ENCODE measurements at regions not wholly inside any gene's neighbourhood (a gene's known extent, or its start where the extent isn't known, plus 50 kb on each side); places are given as distances from the start of the nearest gene placed in this dataset.
"Not testable (repeated sequence)": the region's sequence is repeated elsewhere in the genome, so short reads cannot be mapped to it uniquely, and the experiment has no call there.

GRCh38 chr2:75871762-75872614, 161.3 kb upstream of the GCFC2 start:
- DNase-seq: not testable (repeated sequence)

GRCh38 chr2:75870651-75871137, 160.0 kb upstream of the GCFC2 start:
- DNase-seq: no peak

DNA sequence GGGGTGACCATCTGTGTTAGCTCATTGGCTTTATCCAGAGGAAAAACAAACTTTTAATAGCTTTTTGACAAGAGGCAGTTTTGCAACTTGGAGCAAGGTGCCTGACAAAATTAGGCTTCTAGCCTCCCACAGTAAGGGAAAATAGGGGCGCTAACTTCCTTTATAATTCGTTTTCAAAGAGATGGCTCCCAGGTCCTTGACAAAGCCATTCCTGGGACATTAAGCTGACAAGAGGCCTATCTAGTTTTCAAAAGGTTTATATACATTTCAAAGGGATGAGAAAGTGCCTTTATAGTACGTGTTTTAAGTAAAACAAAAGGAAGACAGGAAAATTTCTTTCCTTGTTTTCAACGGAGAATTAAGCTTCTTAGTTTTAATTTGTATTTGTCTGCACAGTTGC, 159.4 kb upstream of the GCFC2 start:
- no peak for DNase-seq

GRCh38 chr2:75865702-75866101, 155.0 kb upstream of the GCFC2 start:
- DNase-seq: no peak

GRCh38 chr2:75865083-75865482, 154.4 kb upstream of the GCFC2 start:
- DNase-seq: no peak

- no peak for DNase-seq
These were observed 151.8 kb upstream of the GCFC2 start for GRCh38 chr2:75862547-75862946.

DNA sequence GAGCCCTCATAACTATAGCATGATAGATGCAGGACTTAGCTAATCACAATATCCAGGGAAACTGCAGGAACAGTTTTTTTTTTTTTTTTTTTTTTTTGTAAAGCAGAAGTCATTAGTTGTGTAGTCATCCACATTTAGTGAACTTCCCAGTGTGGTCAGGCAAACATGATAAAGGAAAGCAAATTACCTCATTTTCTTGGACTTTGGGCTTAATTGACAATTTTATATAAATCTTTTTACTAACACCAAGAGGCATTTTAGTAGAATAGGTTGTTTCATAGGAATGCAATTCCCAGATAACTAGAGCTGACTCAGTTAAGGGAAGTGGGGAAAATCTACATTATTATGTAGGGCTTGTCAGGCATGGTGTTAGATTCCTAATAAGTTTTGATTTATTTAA, 142.7 kb upstream of the GCFC2 start:
- DNase-seq: no peak

DNA sequence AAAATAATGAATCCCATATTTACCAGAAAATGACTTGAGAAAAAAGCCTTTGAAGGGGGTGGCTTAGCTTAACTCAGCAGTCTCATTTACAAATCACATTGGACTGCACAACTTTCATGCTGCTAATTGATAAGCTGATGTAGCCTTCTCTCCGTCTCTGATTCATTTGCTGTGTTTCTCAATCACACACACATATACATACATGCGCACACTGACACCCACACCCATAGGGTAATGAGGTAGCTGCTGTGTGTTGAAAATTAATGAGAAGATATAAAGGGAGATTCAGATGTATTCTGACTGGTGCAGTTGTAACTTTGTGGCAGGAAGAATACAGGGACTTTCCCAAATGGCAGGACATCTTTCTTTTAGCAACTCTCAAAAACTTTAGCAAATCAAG, 141.9 kb upstream of the GCFC2 start:
- DNase-seq: no peak

DNA sequence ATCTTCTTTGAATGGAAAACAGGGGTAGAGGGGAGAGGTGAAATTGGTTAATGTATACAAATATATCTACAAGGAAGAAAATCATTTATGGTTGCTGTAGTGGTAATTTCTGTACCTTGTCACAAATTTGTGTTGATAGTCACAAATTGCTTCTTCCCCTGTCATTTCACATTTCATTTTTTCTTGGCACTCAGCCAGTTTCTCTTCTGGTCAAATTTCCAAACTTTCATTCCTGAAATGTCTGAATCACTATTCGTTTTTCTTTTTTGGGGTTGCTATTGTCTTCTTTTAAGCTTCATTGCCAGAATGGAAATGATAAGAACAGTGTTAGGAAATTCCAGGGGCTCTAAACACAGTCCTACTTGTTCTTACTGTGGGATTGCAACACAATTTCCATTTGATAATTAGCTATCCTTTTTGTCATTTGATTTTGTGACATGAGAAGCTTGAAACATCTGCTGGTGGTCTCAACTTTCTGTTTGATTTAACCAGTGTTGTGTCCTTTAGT, 136.0 kb upstream of the GCFC2 start:
- DNase-seq: no peak

DNA sequence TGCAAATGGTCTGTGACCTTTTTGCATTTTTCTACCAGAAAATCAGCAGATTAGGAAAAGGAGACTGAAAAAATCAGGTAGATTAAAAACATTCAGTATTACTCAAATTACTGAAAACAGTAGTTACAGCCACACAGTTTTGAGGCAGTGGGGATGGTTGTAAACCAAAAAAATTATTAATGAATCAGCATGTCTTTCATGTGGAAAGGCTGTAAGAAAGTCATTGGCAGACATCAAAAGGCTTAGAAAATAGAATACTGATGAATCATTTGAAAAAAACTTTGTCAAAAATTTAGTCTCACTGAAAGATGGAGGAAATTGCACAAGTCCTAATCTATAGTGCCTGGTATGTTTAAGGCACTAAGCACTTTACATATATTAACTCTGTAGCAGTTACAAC, 133.9 kb upstream of the GCFC2 start:
- no peak for DNase-seq

DNA sequence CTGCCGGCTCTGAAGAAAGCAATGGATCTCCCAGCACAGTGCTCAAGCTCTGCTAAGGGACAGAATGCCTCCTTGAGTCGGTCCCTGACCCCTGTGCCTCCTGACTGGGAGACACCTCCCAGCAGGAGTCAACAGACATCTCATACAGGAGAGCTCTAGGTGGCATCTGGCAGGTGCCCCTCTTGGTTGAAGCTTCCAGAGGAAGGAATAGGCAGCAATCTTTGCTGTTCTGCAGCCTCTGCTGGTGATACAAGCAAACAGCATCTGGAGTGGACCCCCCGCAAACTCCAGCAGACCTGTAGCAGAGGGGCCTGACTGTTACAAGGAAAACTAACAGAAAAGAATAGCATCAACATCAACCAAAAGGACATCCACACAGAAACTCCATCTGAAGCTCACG, 123.9 kb upstream of the GCFC2 start:
- DNase-seq: not testable (repeated sequence)

GRCh38 chr2:75833386-75833785, 122.7 kb upstream of the GCFC2 start:
- DNase-seq: no peak

DNA sequence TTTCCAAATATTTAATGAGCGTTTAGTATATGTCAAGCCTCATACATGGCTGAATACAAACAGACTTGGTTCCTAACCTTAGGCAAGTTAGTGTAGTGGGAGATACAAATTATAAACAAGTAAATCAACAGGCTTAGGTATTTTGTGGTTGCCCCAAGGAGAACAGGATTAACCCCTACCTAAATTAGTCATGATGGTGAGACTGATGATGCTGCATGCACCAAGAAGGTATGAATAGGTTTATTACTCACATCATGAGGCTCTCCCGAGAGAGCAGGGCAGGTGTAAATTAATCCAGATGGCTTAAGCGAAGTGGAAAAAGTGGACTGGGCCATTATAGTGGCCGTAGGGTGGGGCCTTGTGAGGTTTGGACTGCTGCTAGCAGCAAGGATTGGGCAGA, 118.1 kb upstream of the GCFC2 start:
- DNase-seq: no peak

DNA sequence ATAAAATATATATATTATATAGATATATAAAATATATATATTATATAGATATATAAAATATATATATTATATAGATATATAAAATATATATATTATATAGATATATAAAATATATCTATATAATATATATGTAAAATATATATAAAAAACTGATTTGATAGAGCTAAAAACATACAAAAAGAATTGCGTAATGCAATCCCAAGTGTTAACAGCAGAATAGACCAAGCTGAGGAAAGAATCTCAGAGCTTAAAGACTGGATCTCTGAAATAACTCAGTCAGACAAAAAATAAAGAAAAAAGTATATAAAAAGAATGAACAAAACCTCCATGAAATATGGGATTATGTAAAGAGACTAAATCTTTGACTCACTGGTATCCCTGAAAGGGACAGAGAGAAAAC, 112.8 kb upstream of the GCFC2 start:
- DNase-seq: not testable (repeated sequence)

DNA sequence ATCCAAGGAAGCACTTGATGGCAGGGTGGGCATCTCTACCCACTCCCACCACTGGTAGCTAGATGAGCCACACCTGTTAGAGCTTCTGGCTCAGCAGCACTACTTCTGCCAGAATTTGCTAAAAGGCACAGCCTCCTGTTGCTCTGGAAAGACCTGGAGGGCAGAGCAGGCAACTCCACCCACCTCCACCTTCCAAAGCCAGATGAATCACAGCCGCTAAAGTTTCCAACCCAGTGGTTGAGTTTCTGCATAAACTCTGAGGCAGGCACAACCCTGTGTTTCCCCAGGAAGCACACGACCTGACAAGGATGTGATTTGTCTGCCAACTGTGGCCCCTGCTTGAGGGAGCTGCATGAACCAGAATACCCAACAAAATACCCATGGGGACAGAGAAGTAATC, 111.6 kb upstream of the GCFC2 start:
- no peak for DNase-seq

GRCh38 chr2:75820693-75821092, 110.0 kb upstream of the GCFC2 start:
- DNase-seq: no peak

GRCh38 chr2:75810611-75811330, 100.1 kb upstream of the GCFC2 start:
- no peak for DNase-seq

GRCh38 chr2:75808793-75809535, 98.2 kb upstream of the GCFC2 start:
- DNase-seq: no peak

DNA sequence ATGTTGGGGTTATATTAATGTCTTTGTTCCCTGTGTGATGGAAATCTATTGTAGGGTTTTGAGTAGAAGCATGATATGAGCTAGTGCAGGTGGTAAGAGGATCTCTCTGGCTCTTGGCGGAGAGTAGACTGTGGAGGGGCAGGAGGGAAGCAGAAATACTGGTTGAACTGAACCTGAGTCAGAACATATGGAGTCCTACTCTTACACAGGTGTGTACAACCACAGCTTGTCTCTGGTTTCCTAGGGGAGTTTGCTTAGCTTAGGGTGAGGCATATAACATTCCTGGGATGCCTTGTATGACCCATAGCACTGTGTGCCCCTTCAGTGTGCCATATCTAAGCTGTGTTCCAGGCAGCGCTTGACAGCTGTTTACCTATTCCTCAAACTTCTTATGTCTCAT, 97.3 kb upstream of the GCFC2 start:
- no peak for DNase-seq

GRCh38 chr2:75801234-75801982, 90.7 kb upstream of the GCFC2 start:
- DNase-seq: no peak

GRCh38 chr2:75800456-75800855, 89.7 kb upstream of the GCFC2 start:
- no peak for DNase-seq

DNA sequence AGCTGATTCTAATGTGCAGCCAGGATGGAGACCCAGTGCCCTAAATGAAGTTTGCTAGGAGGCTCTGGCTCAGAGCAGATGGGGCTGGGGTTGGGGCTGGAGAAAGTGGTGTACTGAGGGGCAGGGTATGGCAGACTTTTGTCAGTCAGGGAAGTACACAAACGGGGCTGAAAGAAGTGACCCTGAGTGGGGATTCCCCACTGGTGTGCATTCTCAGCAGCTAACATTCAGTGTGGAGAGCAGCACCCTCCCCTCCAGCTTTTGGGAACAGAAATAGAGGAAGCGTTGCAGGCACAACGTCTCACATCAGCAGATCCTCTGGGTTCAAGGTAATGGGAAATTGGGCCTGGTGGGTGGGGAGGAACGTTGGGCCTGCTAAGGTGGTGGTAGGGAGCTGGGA, 89.1 kb upstream of the GCFC2 start:
- DNase-seq: no peak

DNA sequence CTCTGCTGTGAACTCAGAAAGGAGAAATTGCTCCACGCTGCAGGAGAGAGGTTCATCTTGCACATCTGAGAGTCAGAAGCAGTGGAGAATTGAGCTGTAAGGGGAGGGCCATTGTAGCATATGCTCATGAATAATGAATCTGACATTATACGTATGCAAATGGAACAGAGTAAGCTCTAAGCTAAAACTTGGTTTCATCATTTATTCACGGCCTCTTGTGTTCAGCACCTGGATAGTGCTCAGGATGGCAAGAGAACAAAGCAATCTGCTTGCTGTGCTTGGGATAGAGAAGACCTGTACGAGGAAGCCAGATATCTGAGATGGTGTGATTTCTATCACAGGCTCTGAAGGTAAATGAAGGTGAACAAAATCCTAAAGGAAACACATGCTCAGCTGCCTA, 87.9 kb upstream of the GCFC2 start:
- no peak for DNase-seq
